Fibroblast of lung (primary cell): ENCODE measurements at regions not wholly inside any gene's neighbourhood (a gene's known extent, or its start where the extent isn't known, plus 50 kb on each side); places are given as distances from the start of the nearest gene placed in this dataset.
"Not testable (repeated sequence)": the region's sequence is repeated elsewhere in the genome, so short reads cannot be mapped to it uniquely, and the experiment has no call there.

ENCODE experiments used
- DNase-seq, 2 donors: peaks; one replicate each; pipeline versions ENCODE4 v3.0.0 to v3.0.0-alpha.2; 2010; ENCODE audit warnings: low read depth in 2 of 2
- H2AFZ ChIP-seq: 2 replicates; pipeline ENCODE4 v1.5.1; 2012; ENCODE audit warnings: low read length, control low read depth, inconsistent platforms
- H3K27ac ChIP-seq: 2 replicates; pipeline ENCODE4 v1.5.1; 2011; ENCODE audit warnings: low read length, control low read depth; ENCODE audit not compliant: insufficient read depth
- H3K27me3 ChIP-seq: 2 replicates; pipeline ENCODE4 v1.5.1; 2011; ENCODE audit warnings: mild to moderate bottlenecking, low read length; ENCODE audit not compliant: control insufficient read depth, insufficient read depth
- H3K36me3 ChIP-seq: 2 replicates; pipeline ENCODE4 v1.5.1; 2011; ENCODE audit warnings: low read length; ENCODE audit not compliant: control insufficient read depth, insufficient read depth
- H3K4me1 ChIP-seq: 2 replicates; pipeline ENCODE4 v1.5.1; 2011; ENCODE audit warnings: low read length; ENCODE audit not compliant: control insufficient read depth, insufficient read depth; ENCODE audit errors: extremely low read depth
- H3K4me2 ChIP-seq: 2 replicates; pipeline ENCODE4 v1.5.1; 2011; ENCODE audit warnings: low read length, control low read depth; ENCODE audit not compliant: insufficient read depth; ENCODE audit errors: extremely low read depth
- H3K4me3 ChIP-seq, 4 experiments: fragments of 200-600 bp in 1 of 4; sonication (generic) in 1 of 4; replicated peaks in 1 of 4; 2 replicates each; pipeline ENCODE4 v1.5.1; 2011 to 2016; ENCODE audit warnings: low read length in 4 of 4, low read depth in 3 of 4, mild to moderate bottlenecking in 3 of 4, control low read depth in 2 of 4, inconsistent platforms in 1 of 4, mixed read lengths in 1 of 4; ENCODE audit not compliant: insufficient read depth in 1 of 4; ENCODE audit errors: control extremely low read depth in 1 of 4
- H3K79me2 ChIP-seq: 2 replicates; pipeline ENCODE4 v1.5.1; 2012; ENCODE audit warnings: mild to moderate bottlenecking, low read length, inconsistent platforms; ENCODE audit not compliant: control insufficient read depth, insufficient read depth
- H3K9ac ChIP-seq: 2 replicates; pipeline ENCODE4 v1.5.1; 2011; ENCODE audit warnings: mild to moderate bottlenecking, low read length, control low read depth; ENCODE audit not compliant: insufficient read depth
- H3K9me3 ChIP-seq: 2 replicates; pipeline ENCODE4 v1.5.1; 2012; ENCODE audit warnings: low read depth, low read length; ENCODE audit not compliant: control insufficient read depth, insufficient read depth
- H4K20me1 ChIP-seq: 2 replicates; pipeline ENCODE4 v1.5.1; 2011; ENCODE audit warnings: low read length; ENCODE audit not compliant: control insufficient read depth, insufficient read depth; ENCODE audit errors: extremely low read depth
- CTCF ChIP-seq, 2 donors: IDR thresholded peaks in 1 of 2; conservative IDR thresholded peaks in 1 of 2; 1 replicate in 1 of 2; 2 replicates in 1 of 2; pipeline ENCODE4 v1.5.1; 2011 to 2012; ENCODE audit warnings: low read length in 2 of 2, control low read depth in 1 of 2, inconsistent platforms in 1 of 2, low read depth in 1 of 2, mild to moderate bottlenecking in 1 of 2
- EZH2 ChIP-seq: IDR thresholded peaks from 2 replicates; pipeline ENCODE4 v1.5.1; 2012; ENCODE audit warnings: low read length, control low read depth, mild to moderate bottlenecking; ENCODE audit errors: missing control alignments

DNA sequence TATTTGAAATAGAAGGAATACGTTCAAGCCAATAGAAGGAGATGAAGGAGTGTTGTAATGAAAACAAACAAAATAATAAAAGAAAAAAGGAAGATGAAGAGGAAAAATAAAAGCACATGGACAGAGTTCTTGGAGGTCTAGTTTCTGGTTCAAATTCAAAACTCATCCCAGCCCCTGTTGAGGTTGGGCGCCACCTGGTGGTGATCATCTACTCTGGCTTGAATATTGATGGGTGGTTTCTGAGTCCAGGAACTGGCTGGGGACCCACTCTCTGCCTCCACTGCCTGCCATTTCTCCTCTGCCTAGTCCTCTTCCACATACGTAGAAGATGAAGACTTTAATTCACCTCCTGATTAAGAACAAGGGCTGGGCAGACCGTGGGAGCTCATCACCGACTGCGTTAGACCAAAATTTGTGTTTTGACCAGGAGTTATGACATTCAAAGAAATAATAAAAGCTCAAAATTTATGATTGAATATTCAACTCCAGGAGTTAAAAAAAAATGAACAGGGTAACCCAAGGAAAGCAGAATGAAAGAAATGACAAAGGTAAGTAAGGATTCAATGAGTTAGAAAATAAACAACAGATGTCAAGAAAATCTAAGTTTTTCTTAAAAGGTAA lies 99.0 kb upstream of the SLC1A3 start:
- Histone ChIP-seq H3K27me3 (no peaks in the 10 kb centered on the region), H3K4me2 (no peak overlapping the region), H3K4me1 (no peaks in the 10 kb centered on the region), H3K27ac (no peak overlapping the region), H3K36me3 (no peaks in the 10 kb centered on the region), H3K9me3 (no peaks in the 10 kb centered on the region), H3K79me2 (no peaks in the 10 kb centered on the region), H3K9ac (no peak overlapping the region), H4K20me1 (no peaks in the 10 kb centered on the region), H3K4me3 (no peak overlapping the region), H2AFZ (no peak overlapping the region)
- DNase-seq = peak; percentile 52 to 75
- peak; percentile 89 to 90 for TF ChIP-seq CTCF (conservative IDR thresholded peaks at IDR 0.05 in 1 of 2, IDR thresholded peaks at IDR 0.05 in 1 of 2; ENCODE audit: low read depth in 1 of 2, low read length in 2 of 2)
- no peak for TF ChIP-seq EZH2

DNA sequence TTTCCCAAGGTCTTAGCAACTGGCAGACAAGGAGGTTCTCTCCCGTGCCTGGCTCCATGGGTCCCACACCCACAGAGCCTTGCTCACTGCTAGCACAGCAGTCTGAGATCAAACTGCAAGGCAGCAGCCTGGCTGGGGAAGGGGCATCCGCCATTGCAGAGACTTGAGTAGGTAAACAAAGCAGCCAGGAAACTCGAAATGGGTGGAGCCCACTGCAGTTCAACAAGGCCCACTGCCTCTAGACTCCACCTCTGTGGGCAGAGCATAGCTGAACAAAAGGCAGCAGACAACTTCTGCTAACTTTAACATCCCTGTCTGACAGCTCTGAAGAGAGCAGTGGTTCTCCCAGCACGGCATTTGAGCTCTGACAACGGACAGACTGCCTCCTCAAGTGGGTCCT lies 98.1 kb upstream of the SLC1A3 start:
- H3K4me1 ChIP-seq, H3K79me2 ChIP-seq, H3K27ac ChIP-seq, H3K9me3 ChIP-seq, H3K4me3 ChIP-seq, H2AFZ ChIP-seq, H3K27me3 ChIP-seq, H3K36me3 ChIP-seq, H4K20me1 ChIP-seq, H3K4me2 ChIP-seq, DNase-seq, H3K9ac ChIP-seq: not testable (repeated sequence)

DNA sequence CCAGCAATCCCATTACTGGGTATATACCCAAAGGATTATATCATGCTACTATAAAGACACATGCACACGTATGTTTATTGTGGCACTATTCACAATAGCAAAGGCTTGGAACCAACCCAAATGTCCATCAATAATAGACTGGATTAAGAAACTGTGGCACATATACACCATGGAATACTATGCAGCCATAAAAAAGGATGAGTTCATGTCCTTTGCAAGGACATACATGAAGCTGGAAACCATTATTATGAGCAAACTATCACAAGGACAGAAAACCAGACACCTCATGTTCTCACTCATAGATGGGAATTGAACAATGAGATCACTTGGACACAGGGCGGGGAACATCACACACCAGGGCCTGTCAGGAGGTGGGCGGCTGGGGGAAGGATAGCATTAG lies 92.8 kb upstream of the SLC1A3 start:
- H3K36me3 ChIP-seq, H3K79me2 ChIP-seq, H3K27me3 ChIP-seq, H4K20me1 ChIP-seq, H3K9me3 ChIP-seq, H3K27ac ChIP-seq, H3K4me3 ChIP-seq, DNase-seq, H2AFZ ChIP-seq, H3K9ac ChIP-seq, H3K4me1 ChIP-seq, H3K4me2 ChIP-seq: not testable (repeated sequence)

DNA sequence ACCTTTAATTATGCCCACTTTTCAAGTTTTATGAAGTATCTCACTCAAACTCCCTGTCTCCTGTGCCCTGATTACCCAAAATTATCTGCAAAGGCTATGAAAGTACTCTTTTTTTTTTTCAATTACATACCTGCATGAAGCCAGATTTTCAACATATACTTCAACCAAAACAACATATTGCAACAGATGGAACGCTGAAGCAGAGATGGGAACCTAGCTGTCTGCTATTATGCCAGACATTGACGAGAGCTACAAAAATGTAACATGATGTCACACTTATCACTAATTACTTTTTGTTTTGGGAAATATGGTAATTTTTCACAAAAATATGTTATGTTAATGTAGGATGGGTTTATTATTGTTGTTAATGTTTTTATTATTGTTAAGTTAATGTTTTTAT lies 86.5 kb upstream of the SLC1A3 start:
- H3K4me1 ChIP-seq = no peaks in the 10 kb centered on the region
- no peak overlapping the region for H3K9ac ChIP-seq
- DNase-seq = no peak
- no peaks in the 10 kb centered on the region for H3K27me3 ChIP-seq
- H3K79me2 ChIP-seq = no peaks in the 10 kb centered on the region
- H3K27ac ChIP-seq = no peak overlapping the region
- TF ChIP-seq CTCF (conservative IDR thresholded peaks at IDR 0.05 in 1 of 2, IDR thresholded peaks at IDR 0.05 in 1 of 2; ENCODE audit: low read depth in 1 of 2, low read length in 2 of 2) = no peak
- no peak for TF ChIP-seq EZH2
- H3K36me3 ChIP-seq = no peaks in the 10 kb centered on the region
- H4K20me1 ChIP-seq = no peaks in the 10 kb centered on the region
- H3K4me3 ChIP-seq = no peak overlapping the region
- H3K9me3 ChIP-seq = no peaks in the 10 kb centered on the region
- no peak overlapping the region for H3K4me2 ChIP-seq
- H2AFZ ChIP-seq = no peak overlapping the region
